ENCODE measurements at regions not wholly inside any gene's neighbourhood (a gene's known extent, or its start where the extent isn't known, plus 50 kb on each side); places are given as distances from the start of the nearest gene placed in this dataset.
A peak's percentile ranks its signal among the peaks of the same experiment; 100 is the strongest.

DNA sequence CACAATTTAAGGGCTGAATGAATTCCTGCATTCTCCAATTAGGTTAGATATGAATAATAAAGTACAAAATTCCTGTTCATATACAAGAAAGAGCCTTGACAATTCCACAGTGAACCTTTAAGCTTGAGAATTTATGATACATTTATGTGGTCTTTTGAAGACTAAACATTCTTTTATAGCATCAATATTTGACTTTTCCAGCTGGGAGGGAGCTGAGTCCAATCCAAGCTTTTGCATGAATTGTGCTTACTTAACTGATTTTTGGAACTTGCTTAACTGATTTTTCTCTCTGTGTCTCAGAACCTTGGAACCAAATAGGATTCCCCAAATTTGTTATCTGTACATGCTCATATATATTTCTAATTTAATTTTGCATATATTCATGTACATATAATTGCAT is 388.0 kb downstream of the TRIB2 start:
- DNase-seq (ENCODE audit: low read depth in 1 of 2, low spot score in 1 of 2): no peak
- Histone ChIP-seq H3K27ac (replicated peaks) (no peak overlapping the region), H3K4me3 (replicated peaks; ENCODE audit: insufficient read depth, low read length) (no peak overlapping the region), H3K27me3 (ENCODE audit: insufficient read depth, poor library complexity, severe bottlenecking) (no peaks in the 10 kb centered on the region)
- TF ChIP-seq, protein P1, sequence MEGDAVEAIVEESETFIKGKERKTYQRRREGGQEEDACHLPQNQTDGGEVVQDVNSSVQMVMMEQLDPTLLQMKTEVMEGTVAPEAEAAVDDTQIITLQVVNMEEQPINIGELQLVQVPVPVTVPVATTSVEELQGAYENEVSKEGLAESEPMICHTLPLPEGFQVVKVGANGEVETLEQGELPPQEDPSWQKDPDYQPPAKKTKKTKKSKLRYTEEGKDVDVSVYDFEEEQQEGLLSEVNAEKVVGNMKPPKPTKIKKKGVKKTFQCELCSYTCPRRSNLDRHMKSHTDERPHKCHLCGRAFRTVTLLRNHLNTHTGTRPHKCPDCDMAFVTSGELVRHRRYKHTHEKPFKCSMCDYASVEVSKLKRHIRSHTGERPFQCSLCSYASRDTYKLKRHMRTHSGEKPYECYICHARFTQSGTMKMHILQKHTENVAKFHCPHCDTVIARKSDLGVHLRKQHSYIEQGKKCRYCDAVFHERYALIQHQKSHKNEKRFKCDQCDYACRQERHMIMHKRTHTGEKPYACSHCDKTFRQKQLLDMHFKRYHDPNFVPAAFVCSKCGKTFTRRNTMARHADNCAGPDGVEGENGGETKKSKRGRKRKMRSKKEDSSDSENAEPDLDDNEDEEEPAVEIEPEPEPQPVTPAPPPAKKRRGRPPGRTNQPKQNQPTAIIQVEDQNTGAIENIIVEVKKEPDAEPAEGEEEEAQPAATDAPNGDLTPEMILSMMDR (IDR thresholded peaks at IDR 0.05; ENCODE audit: insufficient read depth, low read length): no peak
- TF ChIP-seq, protein P2, sequence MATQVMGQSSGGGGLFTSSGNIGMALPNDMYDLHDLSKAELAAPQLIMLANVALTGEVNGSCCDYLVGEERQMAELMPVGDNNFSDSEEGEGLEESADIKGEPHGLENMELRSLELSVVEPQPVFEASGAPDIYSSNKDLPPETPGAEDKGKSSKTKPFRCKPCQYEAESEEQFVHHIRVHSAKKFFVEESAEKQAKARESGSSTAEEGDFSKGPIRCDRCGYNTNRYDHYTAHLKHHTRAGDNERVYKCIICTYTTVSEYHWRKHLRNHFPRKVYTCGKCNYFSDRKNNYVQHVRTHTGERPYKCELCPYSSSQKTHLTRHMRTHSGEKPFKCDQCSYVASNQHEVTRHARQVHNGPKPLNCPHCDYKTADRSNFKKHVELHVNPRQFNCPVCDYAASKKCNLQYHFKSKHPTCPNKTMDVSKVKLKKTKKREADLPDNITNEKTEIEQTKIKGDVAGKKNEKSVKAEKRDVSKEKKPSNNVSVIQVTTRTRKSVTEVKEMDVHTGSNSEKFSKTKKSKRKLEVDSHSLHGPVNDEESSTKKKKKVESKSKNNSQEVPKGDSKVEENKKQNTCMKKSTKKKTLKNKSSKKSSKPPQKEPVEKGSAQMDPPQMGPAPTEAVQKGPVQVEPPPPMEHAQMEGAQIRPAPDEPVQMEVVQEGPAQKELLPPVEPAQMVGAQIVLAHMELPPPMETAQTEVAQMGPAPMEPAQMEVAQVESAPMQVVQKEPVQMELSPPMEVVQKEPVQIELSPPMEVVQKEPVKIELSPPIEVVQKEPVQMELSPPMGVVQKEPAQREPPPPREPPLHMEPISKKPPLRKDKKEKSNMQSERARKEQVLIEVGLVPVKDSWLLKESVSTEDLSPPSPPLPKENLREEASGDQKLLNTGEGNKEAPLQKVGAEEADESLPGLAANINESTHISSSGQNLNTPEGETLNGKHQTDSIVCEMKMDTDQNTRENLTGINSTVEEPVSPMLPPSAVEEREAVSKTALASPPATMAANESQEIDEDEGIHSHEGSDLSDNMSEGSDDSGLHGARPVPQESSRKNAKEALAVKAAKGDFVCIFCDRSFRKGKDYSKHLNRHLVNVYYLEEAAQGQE (IDR thresholded peaks at IDR 0.05; ENCODE audit: insufficient replicate concordance, low read depth): no peak
- TF ChIP-seq POLR2AphosphoS5 (IDR thresholded peaks at IDR 0.05; ENCODE audit: low read depth): no peak

DNA sequence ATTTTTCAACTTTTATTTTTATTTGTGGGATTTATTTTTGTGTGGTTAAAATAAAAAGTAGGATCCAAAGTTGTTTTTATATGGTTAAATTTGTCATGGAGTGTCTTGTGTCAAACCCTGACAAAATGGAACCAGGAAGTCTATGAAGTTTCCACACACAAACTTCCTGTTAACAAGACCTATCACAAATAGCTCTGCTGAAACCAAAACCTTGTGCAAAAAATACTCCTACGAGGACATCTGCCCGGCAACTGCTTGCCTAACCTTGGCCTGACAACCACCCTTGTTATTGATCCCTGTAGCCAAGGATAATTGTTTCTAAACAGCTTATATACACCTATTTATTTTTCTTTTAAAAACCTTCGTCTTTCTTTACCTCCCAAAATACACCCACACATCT is 389.6 kb downstream of the TRIB2 start:
- Histone ChIP-seq H3K27ac (replicated peaks) (no peak overlapping the region), H3K27me3 (ENCODE audit: insufficient read depth, poor library complexity, severe bottlenecking) (no peaks in the 10 kb centered on the region), H3K4me3 (replicated peaks; ENCODE audit: insufficient read depth, low read length) (no peak overlapping the region)
- peak; percentile 27 to 36 for DNase-seq (ENCODE audit: low read depth in 1 of 2, low spot score in 1 of 2)
- TF ChIP-seq, protein P1 (IDR thresholded peaks at IDR 0.05; ENCODE audit: insufficient read depth, low read length): no peak
- TF ChIP-seq GABPA (IDR thresholded peaks at IDR 0.05; ENCODE audit: low read depth): peak; percentile 74

DNA sequence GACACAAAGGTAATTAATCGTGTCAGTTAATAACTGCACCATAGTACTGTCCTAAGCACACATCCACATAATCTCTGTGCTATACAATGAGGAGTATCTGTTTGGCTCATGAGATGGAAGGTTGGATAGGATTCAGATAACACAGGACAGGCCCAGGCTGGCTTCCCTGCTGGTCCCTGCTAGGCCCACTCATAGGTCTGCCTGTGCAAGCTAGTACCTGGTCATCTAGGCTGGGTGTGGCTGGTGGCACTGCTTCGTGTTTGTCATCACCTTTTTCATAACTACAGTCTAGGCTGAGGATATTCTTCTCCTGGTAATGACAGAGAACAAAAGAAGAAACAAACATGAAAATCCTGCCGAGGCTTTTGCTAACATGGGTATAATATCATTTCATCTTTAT is 392.8 kb downstream of the TRIB2 start:
- H3K27me3 ChIP-seq (ENCODE audit: insufficient read depth, poor library complexity, severe bottlenecking): no peaks in the 10 kb centered on the region
- TF ChIP-seq SPI1 (IDR thresholded peaks at IDR 0.05; ENCODE audit: borderline replicate concordance, low read depth) (no peak), GABPA (IDR thresholded peaks at IDR 0.05; ENCODE audit: low read depth) (no peak), POLR2AphosphoS5 (IDR thresholded peaks at IDR 0.05; ENCODE audit: low read depth) (no peak)
- TF ChIP-seq, protein P1 (IDR thresholded peaks at IDR 0.05; ENCODE audit: insufficient read depth, low read length): no peak
- TF ChIP-seq, protein P2 (IDR thresholded peaks at IDR 0.05; ENCODE audit: insufficient replicate concordance, low read depth): no peak
- no peak for DNase-seq (ENCODE audit: low read depth in 1 of 2, low spot score in 1 of 2)
- H3K4me3 ChIP-seq (replicated peaks; ENCODE audit: insufficient read depth, low read length): no peak overlapping the region
- H3K27ac ChIP-seq (replicated peaks): no peak overlapping the region

DNA sequence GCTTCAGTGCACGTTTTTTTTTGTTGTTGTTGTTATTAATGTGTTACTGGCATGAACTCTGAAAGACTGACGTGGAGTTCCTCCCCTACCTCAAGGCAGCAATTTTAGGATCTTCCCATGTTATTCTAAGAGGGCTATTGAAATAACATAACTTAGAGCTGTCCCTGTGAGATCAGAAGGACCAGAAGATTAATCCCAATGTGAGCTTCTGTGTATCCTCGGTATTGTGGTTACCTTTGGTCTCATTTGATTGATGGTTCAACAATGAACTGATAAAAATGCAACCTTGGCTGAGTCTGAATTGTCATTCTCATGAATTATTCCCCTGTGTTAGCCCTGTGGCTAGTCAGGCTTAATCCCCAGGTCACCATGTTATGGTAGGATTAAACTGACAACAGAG is 394.1 kb downstream of the TRIB2 start:
- H3K27me3 ChIP-seq (ENCODE audit: insufficient read depth, poor library complexity, severe bottlenecking): no peaks in the 10 kb centered on the region
- TF ChIP-seq, protein P1 (IDR thresholded peaks at IDR 0.05; ENCODE audit: insufficient read depth, low read length): no peak
- TF ChIP-seq, protein P2 (IDR thresholded peaks at IDR 0.05; ENCODE audit: insufficient replicate concordance, low read depth): no peak
- TF ChIP-seq SPI1 (IDR thresholded peaks at IDR 0.05; ENCODE audit: borderline replicate concordance, low read depth): no peak
- no peak for TF ChIP-seq POLR2AphosphoS5 (IDR thresholded peaks at IDR 0.05; ENCODE audit: low read depth)
- no peak for TF ChIP-seq GABPA (IDR thresholded peaks at IDR 0.05; ENCODE audit: low read depth)
- no peak for DNase-seq (ENCODE audit: low read depth in 1 of 2, low spot score in 1 of 2)
- no peak overlapping the region for H3K27ac ChIP-seq (replicated peaks)
- H3K4me3 ChIP-seq (replicated peaks; ENCODE audit: insufficient read depth, low read length): no peak overlapping the region
